K562 (cell line): ENCODE measurements at regions not wholly inside any gene's neighbourhood (a gene's known extent, or its start where the extent isn't known, plus 50 kb on each side); places are given as distances from the start of the nearest gene placed in this dataset.

Experiments
- ATAC-seq: fragments of 200-7000 bp; cut with Tn5 transposase; 3 replicates; pipeline ENCODE4 v1.9.1; 2020; ENCODE audit warnings: moderate library complexity
- BruUV-seq: library from RNA; stranded (reverse); fragments of 400-500 nt; replicated peaks from 2 replicates; lab custom pipeline; 2021; lab: Mats Ljungman, UMichigan
- CTCF ChIA-PET: fragments of 300-600 bp; formaldehyde crosslinking; extraction: SDS; loops from one replicate; lab custom pipeline; 2021; ENCODE audit warnings: low intra/inter-chr PET ratio; lab: Yijun Ruan, JAX
- POLR2A ChIA-PET: fragments of 300-600, 350-650 bp; sonication (Branson Sonifier 250); formaldehyde crosslinking; extraction: SDS; loops from one replicate; lab custom pipeline; 2021; ENCODE audit warnings: antibody characterized with exemption, inconsistent platforms; lab: Yijun Ruan, JAX
- DNase-seq, 4 experiments: peaks; one replicate each; pipeline versions ENCODE4 v3.0.0 to v3.0.0-alpha.2; 2011 to 2018; ENCODE audit warnings: low spot score in 3 of 4, mixed read lengths in 3 of 4; ENCODE audit errors: extremely low read depth in 1 of 4
- FAIRE-seq: peaks from 2 replicates; lab custom pipeline; 2011; peaks lifted over from hg19 to GRCh38; lab: Jason Lieb, UNC
- H2AFZ ChIP-seq: 2 replicates; pipeline ENCODE4 v1.6.0; 2011; ENCODE audit warnings: low read depth, low read length, control low read depth, inconsistent platforms
- H3K27ac ChIP-seq: fragments of 200-600 bp; 3 replicates; pipeline ENCODE4 v1.8.0; 2011; ENCODE audit warnings: low read depth, mild to moderate bottlenecking, control low read depth, inconsistent platforms, low read length, moderate library complexity, mixed read lengths; ENCODE audit errors: extremely low read depth
- H3K27me3 ChIP-seq, 2 experiments: fragments of 300-600 bp in 1 of 2; 2 replicates in 1 of 2; 3 replicates in 1 of 2; pipeline versions ENCODE4 v1.6.0 to v1.8.0; 2011; ENCODE audit warnings: inconsistent platforms in 2 of 2, low read length in 2 of 2, mild to moderate bottlenecking in 1 of 2, mixed read lengths in 1 of 2, moderate library complexity in 1 of 2; ENCODE audit not compliant: control insufficient read depth in 2 of 2, insufficient read depth in 2 of 2
- H3K36me3 ChIP-seq: fragments of 300-600 bp; 3 replicates; pipeline ENCODE4 v1.8.0; 2011; ENCODE audit warnings: mild to moderate bottlenecking, low read length, inconsistent platforms; ENCODE audit not compliant: control insufficient read depth, insufficient read depth
- H3K4me1 ChIP-seq, 2 experiments: fragments of 200-600 bp in 1 of 2; replicated peaks in 1 of 2; 2 replicates in 1 of 2; 3 replicates in 1 of 2; pipeline versions ENCODE4 v1.5.1 to v1.8.0; 2011; ENCODE audit warnings: inconsistent platforms in 2 of 2, low read length in 2 of 2, mild to moderate bottlenecking in 1 of 2, mixed read lengths in 1 of 2, moderate library complexity in 1 of 2; ENCODE audit not compliant: control insufficient read depth in 2 of 2, insufficient read depth in 2 of 2
- H3K4me2 ChIP-seq: 2 replicates; pipeline ENCODE4 v1.6.1; 2011; ENCODE audit warnings: low read length, control low read depth, inconsistent platforms, mixed read lengths; ENCODE audit not compliant: insufficient read depth
- H3K4me3 ChIP-seq: fragments of 200-600 bp; sonication (generic), shearing (Covaris generic); 2 replicates; pipeline ENCODE4 v1.5.1; 2016; ENCODE audit warnings: control low read depth, inconsistent platforms
- H3K79me2 ChIP-seq: fragments of 200-600 bp; 3 replicates; pipeline ENCODE4 v1.8.0; 2011; ENCODE audit warnings: low read length, inconsistent platforms; ENCODE audit not compliant: control insufficient read depth, insufficient read depth
- H3K9ac ChIP-seq, 2 experiments: 2 replicates each; pipeline versions ENCODE4 v1.6.0 to v1.6.1; 2011; ENCODE audit warnings: low read depth in 2 of 2, low read length in 2 of 2, control low read depth in 1 of 2, inconsistent platforms in 1 of 2, mild to moderate bottlenecking in 1 of 2, mixed read lengths in 1 of 2; ENCODE audit not compliant: insufficient read depth in 1 of 2
- H3K9me1 ChIP-seq: one replicate; pipeline ENCODE4 v1.6.0; 2011; ENCODE audit warnings: inconsistent platforms, mild to moderate bottlenecking, low read length, moderate library complexity; ENCODE audit not compliant: control insufficient read depth, insufficient read depth
- H3K9me3 ChIP-seq: replicated peaks from 2 replicates; pipeline ENCODE4 v1.5.1; 2011; ENCODE audit warnings: low read depth, low read length, inconsistent platforms; ENCODE audit not compliant: control insufficient read depth, insufficient read depth
- H4K20me1 ChIP-seq: replicated peaks from 2 replicates; pipeline ENCODE4 v1.6.1; 2011; ENCODE audit warnings: low read length, inconsistent platforms, mixed read lengths; ENCODE audit not compliant: control insufficient read depth, insufficient read depth
- FIP1L1 ChIP-seq: fragments of 200-400 bp; formaldehyde crosslinking; IDR thresholded peaks from 2 replicates; pipeline ENCODE4 v1.6.1; 2018; ENCODE audit warnings: mild to moderate bottlenecking, low read depth, low read length; ENCODE audit not compliant: poor library complexity, severe bottlenecking
- FOXA1 ChIP-seq: fragments of 450-650 bp; IDR thresholded peaks from 2 replicates; pipeline ENCODE4 v1.6.1; 2016; ENCODE audit warnings: mild to moderate bottlenecking, borderline replicate concordance
- FUS ChIP-seq: fragments of 200-400 bp; formaldehyde crosslinking; optimal IDR thresholded peaks from 2 replicates; pipeline ENCODE3; 2017; ENCODE audit warnings: low read depth, low read length
- NCOA1 ChIP-seq: fragments of 450-650 bp; IDR thresholded peaks from 2 replicates; pipeline ENCODE4 v1.6.1; 2016; ENCODE audit warnings: low read depth
- OTX1 ChIP-seq: fragments of 450-650 bp; formaldehyde crosslinking; IDR thresholded peaks from 2 replicates; pipeline ENCODE4 v1.4.0; 2022; ENCODE audit warnings: mild to moderate bottlenecking
- PHF21A ChIP-seq: fragments of 450-650 bp; IDR thresholded peaks from 2 replicates; pipeline ENCODE4 v1.6.1; 2017; ENCODE audit warnings: low read depth, borderline replicate concordance
- TRIM24 ChIP-seq, 2 experiments: fragments of 450-650 bp; IDR thresholded peaks; 2 replicates each; pipeline ENCODE4 v1.6.1; 2016
- ZNF133 ChIP-seq: fragments of 250-450 bp; sonication (Bioruptor Pico); IDR thresholded peaks from 2 replicates; pipeline ENCODE4 v1.4.0; 2020; ENCODE audit warnings: mild to moderate bottlenecking
- ZNF589 ChIP-seq: fragments of 200-800 bp; sonication (Bioruptor generic); IDR thresholded peaks from 2 replicates; pipeline ENCODE4 v1.6.1; 2016; ENCODE audit warnings: low read depth, missing genetic modification characterization, missing compliant biosample characterization
- WGBS: fragments of 100-300 bp; shearing (Covaris generic); methylation state at CpG from one replicate; pipeline ENCODE4 v1.1.6; 2016; ENCODE audit warnings: low coverage, mixed read lengths; ENCODE audit not compliant: insufficient coverage; ENCODE audit errors: missing lambda C conversion rate; 5-methylcytosine and 5-hydroxymethylcytosine counted together
- in situ Hi-C: fragments of 300-500 bp; cut with MboI; formaldehyde crosslinking; loops from 4 replicates; pipeline ENCODE4 v1.15.0; 2018; ENCODE audit warnings: inconsistent platforms, mixed read lengths
- intact Hi-C: fragments of 100-400 bp; cut with micrococcal nuclease; formaldehyde crosslinking; loops from 2 replicates; pipeline ENCODE4 v1.14.2; 2022

DNA sequence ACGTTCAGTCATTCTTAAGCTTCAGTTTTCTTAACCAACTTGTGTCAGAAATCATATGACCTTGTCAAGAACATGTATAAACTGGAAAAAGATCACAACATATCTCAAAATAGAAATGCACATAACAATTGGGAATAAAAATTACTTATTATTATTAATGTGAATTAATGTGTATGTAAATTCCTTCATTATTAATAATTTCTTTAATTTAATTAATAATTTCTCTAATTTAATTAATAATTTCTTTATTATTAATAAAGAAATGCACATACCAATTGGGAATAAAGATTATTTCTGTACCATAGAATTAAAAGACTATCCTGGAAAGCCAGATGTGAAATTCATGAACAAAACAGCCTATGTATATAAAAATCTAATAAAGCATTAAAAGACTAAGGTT is 718.5 kb upstream of the PCDH7 start:
- intact Hi-C loops: no loop called here
- Histone ChIP-seq H3K9me1 (no peaks in the 10 kb centered on the region), H3K36me3 (no peaks in the 10 kb centered on the region), H3K27me3 (no peaks in the 10 kb centered on the region), H3K79me2 (no peaks in the 10 kb centered on the region), H2AFZ (no peak overlapping the region), H3K4me3 (no peak overlapping the region), H3K9ac (no peak overlapping the region), H3K9me3 (no peaks in the 10 kb centered on the region), H3K4me1 (no peaks in the 10 kb centered on the region), H4K20me1 (no peaks in the 10 kb centered on the region), H3K4me2 (no peak overlapping the region), H3K27ac (no peak overlapping the region)
- ATAC-seq (no peak), DNase-seq (no peak), FAIRE-seq (no peak)
- no TSS peak for BruUV-seq
- in situ Hi-C loops: no loop called here
- TF ChIP-seq PHF21A (no peak), FOXA1 (no peak), ZNF589 (no peak), FUS (no peak), NCOA1 (no peak)
- 0% methylated on average over 1 of the region's 1 CpG for WGBS
- ChIA-PET POLR2A (no interaction called here), CTCF (no interaction called here)

GRCh38 chr4:30002341-30002740 is 717.8 kb upstream of the PCDH7 start:
- FAIRE-seq: no peak

More at GRCh38 chr4:30002341-30002740, 717.8 kb upstream of the PCDH7 start:
- H4K20me1 ChIP-seq: no peaks in the 10 kb centered on the region
- H2AFZ ChIP-seq: no peak overlapping the region
- no peak overlapping the region for H3K27ac ChIP-seq
- ChIA-PET POLR2A (no interaction called here), CTCF (no interaction called here)
- no peaks in the 10 kb centered on the region for H3K27me3 ChIP-seq
- H3K9me1 ChIP-seq: no peaks in the 10 kb centered on the region
- in situ Hi-C loops (no loop called here), intact Hi-C loops (no loop called here)
- no peaks in the 10 kb centered on the region for H3K9me3 ChIP-seq
- H3K36me3 ChIP-seq: no peaks in the 10 kb centered on the region
- ATAC-seq (no peak), DNase-seq (no peak)
- no peak overlapping the region for H3K4me2 ChIP-seq
- no peaks in the 10 kb centered on the region for H3K4me1 ChIP-seq
- no peak overlapping the region for H3K4me3 ChIP-seq
- no peak overlapping the region for H3K9ac ChIP-seq
- TF ChIP-seq FIP1L1 (no peak), TRIM24 (IDR thresholded peaks at IDR 0.05) (no peak), ZNF133 (CRISPR knock-in tag) (no peak), OTX1 (CRISPR knock-in tag) (no peak)
- no peaks in the 10 kb centered on the region for H3K79me2 ChIP-seq
- no TSS peak for BruUV-seq
- WGBS: 0% methylated on average over 3 of the region's 3 CpGs
